ENCODE measurements at regions not wholly inside any gene's neighbourhood (a gene's known extent, or its start where the extent isn't known, plus 50 kb on each side); places are given as distances from the start of the nearest gene placed in this dataset.

DNA sequence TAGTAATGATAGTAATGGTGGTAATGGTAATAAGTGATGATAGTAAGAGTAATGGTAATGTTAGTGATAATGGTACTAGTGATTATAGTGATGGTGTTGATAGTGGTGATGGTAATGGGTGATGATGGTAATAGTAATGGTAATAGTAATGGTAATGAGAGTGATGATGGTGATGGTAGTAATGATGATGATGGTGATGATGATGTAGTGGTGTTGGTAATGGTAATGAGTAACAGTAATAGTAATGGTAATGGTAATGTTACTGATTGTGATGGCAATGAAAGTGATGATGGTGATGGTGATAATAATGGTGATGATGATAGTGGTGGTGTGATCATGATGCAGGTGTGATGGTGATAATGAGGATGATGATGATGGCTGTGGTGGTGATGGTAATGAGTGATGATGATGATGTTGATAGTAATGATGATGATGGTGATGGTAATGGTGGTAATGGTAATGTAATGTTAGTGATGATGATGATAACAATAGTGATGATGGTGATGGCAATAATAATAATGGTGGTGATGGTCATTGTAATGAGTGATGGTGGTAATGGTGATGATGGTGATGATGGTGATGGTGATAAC lies 235.0 kb downstream of the MATN1 start:
- no peak overlapping the region for H3K4me3 ChIP-seq (ENCODE audit: low read depth, low read length)

DNA sequence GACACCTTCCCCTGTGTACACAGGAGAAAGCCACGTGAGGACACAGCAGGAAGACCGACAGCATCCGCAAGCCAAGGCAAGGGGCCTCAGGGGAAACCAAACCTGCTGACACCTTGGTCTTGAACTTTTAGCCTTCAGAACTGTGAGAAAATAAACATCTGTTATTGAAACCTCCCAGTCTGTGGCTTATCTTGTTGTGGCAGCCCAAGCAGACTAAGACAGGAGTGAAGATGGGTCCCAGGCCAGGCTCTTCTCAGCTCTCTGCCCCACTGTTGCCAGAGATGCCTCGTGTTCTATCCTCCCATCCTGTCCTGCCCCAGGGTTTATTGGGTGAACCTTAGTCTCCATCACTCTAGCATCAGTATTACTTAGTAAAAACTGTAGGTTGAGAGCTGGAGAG lies 236.3 kb downstream of the MATN1 start:
- H3K4me3 ChIP-seq (ENCODE audit: low read depth, low read length), result no peak overlapping the region

GRCh38 chr1:30485072-30485471 lies 238.3 kb downstream of the MATN1 start:
- no peak overlapping the region for H3K4me3 ChIP-seq (ENCODE audit: low read depth, low read length)

DNA sequence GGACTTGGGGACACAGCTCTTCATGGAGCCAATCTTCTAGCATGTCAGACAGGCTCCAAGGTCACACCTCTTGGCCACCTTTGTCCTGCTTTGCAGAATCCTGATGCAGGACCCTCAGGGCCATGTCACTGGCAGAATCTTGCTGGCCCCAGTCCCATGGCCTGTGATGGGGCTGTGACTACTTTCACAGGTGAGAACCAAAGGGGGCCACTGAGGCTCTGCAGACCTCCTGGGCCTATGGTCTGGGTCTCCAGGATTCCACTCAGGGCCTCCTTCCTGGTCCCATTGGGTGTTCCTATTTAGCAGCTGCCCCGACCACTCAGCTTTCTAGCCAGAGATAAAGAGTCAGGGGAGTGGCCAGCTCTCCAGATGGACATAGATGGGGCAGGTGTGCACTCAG lies 238.7 kb downstream of the MATN1 start:
- no peak overlapping the region for H3K4me3 ChIP-seq (ENCODE audit: low read depth, low read length)

DNA sequence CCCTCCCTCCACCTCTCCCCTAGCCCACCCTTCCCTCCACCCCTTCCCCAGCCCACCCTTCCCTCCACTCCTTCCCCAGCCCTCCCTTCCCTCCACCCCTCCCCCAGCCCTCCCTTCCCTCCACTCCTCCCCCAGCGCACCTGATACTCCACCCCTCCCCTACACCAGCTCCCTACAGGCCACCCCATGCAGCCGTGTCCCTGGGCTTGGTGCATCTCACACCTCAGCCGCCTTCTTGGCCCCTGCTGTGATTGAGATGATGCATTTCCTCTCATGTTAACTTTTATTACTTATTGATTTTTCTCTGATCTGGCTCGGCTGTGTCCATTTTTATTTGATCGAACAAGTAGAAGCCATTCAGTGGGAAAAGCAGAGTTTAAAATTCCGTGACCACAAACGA lies 243.8 kb downstream of the MATN1 start:
- no peak overlapping the region for H3K4me3 ChIP-seq (ENCODE audit: low read depth, low read length)

- H3K4me3 ChIP-seq (ENCODE audit: low read depth, low read length), result no peak overlapping the region
These were observed 244.4 kb downstream of the MATN1 start for GRCh38 chr1:30478799-30479563.

DNA sequence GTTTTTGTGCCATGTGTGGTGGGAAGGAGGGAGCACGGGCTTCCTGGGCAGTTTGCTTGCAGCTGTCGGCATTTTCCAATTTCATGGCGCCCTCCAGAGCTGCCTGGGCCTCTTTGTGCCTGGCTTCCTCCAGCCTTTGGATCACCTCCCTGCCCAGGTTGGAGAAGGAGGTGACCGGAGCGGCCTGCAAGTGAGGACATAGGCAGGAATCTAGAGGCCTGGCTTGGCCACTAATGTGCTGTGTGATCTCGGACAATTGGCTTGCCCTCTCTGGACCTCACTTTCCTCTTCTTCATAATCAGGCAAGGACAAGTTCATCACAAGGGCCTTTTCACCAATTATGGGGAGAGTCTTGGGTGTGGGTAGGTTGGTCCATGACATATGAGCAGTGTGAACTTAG lies 245.1 kb downstream of the MATN1 start:
- no peak overlapping the region for H3K4me3 ChIP-seq (ENCODE audit: low read depth, low read length)

DNA sequence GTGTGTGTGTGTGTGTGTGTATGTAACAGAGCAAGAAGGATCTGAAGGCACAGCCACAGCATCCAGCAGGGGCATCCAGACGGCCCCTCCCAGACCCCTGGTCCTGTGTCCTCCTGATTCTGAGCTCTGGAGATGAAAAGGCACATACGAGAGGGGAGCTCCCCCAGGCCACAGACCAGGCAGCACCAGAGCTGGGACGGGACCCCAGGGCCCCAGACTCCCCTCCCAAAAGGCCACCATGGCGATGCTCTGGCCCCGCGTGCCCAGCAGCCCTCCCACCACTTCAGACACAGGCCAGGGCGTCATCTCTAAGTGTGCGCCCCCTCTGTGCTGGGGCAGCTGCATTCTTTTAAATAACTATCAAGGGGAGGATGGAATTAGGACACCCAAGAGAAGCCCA lies 245.8 kb downstream of the MATN1 start:
- no peak overlapping the region for H3K4me3 ChIP-seq (ENCODE audit: low read depth, low read length)

- no peak overlapping the region for H3K4me3 ChIP-seq (ENCODE audit: low read depth, low read length)
These were observed 246.4 kb downstream of the MATN1 start for GRCh38 chr1:30476911-30477459.

DNA sequence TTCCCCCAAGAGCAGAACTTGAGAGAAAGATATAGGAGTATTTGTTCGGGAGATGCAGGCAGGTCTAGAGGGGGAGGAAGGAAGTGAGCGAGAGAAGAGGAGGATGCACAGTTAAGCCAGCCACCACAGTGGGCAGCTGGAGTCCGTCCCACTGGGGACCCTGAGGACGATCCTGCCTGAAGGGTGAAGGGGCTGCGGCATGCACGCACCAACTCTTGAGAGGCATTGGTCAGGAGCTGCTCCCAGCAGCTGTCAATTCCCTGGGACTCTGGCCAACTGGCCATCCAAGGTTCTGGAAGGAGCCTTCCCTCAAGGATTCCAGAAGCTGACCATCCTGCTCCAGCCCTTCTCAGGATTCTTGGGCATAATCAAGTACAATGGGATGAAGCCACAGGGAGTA lies 246.9 kb downstream of the MATN1 start:
- no peak overlapping the region for H3K4me3 ChIP-seq (ENCODE audit: low read depth, low read length)

DNA sequence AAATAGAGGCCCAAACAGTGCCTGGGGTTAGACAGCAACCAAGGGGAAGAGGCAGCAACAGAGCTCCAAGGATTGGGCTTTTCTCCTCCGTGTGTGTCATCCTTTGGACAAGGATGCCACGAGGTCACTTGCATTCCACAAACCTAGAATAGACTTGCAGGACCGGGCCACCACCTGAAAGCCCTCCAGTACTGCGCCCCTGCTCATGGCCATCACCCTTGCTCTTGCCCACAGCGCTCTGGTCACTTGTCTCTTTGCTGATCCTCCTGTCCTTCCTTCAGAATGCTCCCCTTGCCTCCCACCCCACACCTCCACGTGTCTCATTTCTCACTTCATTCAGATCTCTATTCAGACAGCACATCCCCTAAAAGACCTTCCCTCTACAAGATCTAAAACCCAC lies 247.4 kb downstream of the MATN1 start:
- H3K4me3 ChIP-seq (ENCODE audit: low read depth, low read length), result no peak overlapping the region

- H3K4me3 ChIP-seq (ENCODE audit: low read depth, low read length), result no peak overlapping the region
These were observed 248.2 kb downstream of the MATN1 start for GRCh38 chr1:30475201-30475600.

DNA sequence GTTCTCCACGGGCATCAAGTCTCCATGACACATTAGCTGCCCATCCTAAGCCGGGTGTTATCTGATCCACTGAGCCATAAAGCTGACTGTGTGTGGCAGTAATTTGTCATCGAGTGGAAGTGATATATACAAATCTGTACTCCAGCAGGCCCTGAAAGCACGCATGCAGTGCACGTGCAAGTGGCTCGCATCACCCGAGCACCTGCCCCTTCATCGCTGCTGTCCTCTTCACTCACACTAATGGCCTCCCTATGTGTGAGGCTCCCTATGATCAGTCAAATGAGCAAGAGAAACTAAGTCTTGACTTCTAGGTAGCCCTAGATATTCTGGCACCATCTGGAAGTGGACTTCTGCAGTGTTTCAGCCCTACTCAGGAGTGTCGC lies 248.6 kb downstream of the MATN1 start:
- H3K4me3 ChIP-seq (ENCODE audit: low read depth, low read length), result no peak overlapping the region

DNA sequence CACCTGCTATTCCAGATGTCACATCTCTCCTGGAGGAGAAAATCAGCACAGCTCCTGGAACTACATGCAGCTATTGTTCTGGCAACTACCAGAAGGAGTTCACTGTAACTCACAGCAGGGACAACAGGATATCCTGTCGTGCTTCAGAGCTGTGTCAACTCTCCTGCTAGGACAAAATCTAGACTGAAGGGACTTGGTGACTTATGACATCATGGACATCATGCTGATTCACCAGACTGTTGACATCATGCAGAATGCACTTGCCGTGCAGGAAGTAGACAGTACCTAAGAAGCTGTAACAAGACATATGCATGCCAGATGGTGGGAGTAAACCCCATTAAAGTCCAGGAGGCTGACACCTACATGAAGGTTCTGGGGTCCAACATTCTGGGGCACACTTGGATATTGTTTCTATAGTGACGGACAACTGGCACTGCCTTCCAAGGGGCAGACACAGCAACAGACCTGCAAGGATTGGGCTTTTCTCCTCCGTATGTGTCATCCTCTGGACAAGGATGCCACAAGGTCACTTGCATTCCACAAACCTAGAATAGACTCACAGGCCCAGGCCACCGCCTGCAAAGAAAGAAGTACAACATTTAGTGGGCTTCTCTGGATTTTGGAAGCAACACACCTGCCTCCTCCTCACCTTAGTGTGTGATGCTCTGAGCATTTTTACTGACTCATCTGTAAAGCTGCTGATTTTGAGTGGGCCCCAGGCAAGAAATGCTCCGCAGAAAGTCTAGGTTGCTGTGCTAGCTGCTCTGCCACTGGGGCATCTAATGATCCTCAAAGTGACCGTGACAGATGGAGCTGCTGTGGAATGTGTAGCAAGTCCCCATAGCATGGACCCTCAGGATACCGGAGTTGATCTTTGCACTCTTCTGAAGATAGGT lies 249.2 kb downstream of the MATN1 start:
- no peak overlapping the region for H3K4me3 ChIP-seq (ENCODE audit: low read depth, low read length)

DNA sequence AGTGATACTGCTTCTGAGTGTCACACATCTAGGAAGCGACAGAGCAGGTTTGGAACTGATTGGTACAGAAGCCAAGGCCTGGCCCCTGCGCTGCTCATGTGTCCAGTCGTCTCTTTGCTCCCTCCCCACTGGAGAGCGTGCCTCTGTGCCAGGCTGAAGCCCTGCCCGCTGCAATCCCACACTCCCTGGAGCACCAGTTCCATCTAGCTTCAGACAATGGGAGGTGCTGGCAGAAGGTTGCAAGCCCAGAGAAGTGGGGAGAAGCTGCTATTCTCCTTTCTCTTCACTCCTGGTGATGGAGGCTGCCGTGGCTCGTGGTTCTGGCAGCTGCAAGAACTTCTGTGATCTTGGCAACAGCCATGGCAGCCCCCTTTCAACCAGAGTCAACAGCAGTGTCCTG lies 250.9 kb downstream of the MATN1 start:
- no peak overlapping the region for H3K4me3 ChIP-seq (ENCODE audit: low read depth, low read length)

DNA sequence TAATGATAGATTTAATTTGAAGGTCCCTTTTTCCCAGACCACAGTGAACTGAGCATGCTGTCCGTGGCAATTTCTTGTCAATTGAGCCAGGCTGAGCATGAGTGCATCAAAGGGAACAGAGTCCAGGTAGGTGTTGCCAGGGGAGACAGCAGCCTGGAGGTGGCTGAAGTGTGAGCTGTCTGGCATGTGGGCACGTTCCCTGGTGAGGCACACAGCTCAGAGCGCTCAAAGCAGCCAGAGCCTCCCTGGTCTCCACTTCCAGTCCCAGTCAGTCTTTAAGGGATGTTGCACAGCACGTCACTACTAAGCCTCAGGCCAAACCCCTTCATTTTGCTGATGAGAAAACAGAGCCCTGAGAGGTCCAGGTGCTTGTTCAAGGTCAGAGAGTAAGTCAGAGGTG lies 251.4 kb downstream of the MATN1 start:
- H3K4me3 ChIP-seq (ENCODE audit: low read depth, low read length), result no peak overlapping the region

GRCh38 chr1:30471307-30471706 lies 252.1 kb downstream of the MATN1 start:
- no peak overlapping the region for H3K4me3 ChIP-seq (ENCODE audit: low read depth, low read length)

DNA sequence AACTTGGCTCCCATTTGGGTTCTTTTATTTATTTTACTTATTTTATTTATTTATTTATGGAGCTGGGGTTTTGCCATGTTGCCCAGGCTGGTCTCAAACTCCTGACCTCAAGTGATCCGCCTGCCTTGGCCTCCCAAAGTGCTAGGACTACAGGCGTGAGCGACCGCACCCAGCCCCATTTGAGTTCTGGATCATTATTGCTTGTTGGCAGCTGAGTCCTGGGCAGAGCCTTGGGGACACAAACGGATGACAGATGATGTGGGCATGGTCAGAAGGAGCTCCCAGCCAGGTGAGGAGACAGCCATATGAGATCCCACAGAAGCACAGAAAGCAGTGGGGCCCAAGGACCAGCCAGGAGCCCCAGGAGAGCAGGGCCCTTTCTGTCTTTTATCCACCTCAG lies 254.0 kb downstream of the MATN1 start:
- no peak overlapping the region for H3K4me3 ChIP-seq (ENCODE audit: low read depth, low read length)

- H3K4me3 ChIP-seq (ENCODE audit: low read depth, low read length), result no peak overlapping the region
These were observed 256.3 kb downstream of the MATN1 start for GRCh38 chr1:30467101-30467500.

GRCh38 chr1:30466610-30467009 lies 256.8 kb downstream of the MATN1 start:
- H3K4me3 ChIP-seq (ENCODE audit: low read depth, low read length), result no peak overlapping the region

DNA sequence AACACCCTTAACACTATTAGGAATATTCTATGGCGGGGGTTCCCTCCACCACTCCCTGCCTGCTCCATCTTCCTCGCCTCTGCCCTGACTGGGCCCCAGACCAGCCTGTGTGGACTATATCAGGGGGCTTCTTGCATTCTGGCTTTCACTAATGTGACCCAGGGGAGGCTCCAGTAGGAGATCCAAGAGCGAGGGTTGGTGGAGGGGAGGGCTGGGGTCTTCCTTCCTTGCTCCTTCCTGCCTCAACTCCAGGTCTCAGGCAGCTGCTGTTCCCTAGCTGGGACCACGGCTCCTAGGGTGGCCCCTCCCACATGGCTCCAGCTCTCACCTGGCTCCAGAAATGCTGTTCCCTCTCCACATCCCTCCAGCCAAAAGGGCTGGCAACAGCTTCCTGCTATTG lies 257.4 kb downstream of the MATN1 start:
- H3K4me3 ChIP-seq (ENCODE audit: low read depth, low read length), result no peak overlapping the region

DNA sequence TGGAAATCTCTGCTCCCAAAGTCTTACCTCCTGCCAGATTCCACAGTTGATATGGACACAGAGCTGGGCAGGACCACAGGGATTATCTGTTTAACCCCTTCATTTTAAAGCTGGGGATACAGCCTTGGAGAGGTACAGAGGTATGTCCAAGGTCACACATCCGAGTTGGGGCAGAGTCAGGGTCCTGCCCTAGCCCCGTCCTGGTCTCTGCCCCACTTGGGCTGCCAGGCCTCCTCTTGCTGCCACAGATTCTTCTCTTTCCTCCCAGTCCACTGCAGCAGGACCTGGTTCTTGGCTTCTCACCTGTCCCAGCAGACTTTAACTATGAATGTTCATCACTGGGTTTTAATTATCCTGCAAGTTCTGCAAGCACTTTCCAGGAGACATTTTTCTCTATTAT lies 258.3 kb downstream of the MATN1 start:
- no peak overlapping the region for H3K4me3 ChIP-seq (ENCODE audit: low read depth, low read length)

Measured in iPS-11a (cell line).